Smooth muscle cell (in vitro differentiated cells): ENCODE measurements at regions not wholly inside any gene's neighbourhood (a gene's known extent, or its start where the extent isn't known, plus 50 kb on each side); places are given as distances from the start of the nearest gene placed in this dataset.

Experiments used
- DNase-seq: peaks from one replicate; lab custom pipeline; 2025; ENCODE audit not compliant: unreplicated experiment; lab: John Stamatoyannopoulos, UW
- H2AFZ ChIP-seq: fragments of 200-600 bp; sonication (generic); 2 replicates; pipeline ENCODE4 v1.6.0; 2016; ENCODE audit warnings: antibody characterized with exemption, low read depth, mild to moderate bottlenecking
- H3F3A ChIP-seq: fragments of 200-600 bp; sonication (generic); 2 replicates; pipeline ENCODE4 v1.6.0; 2017; ENCODE audit warnings: antibody characterized with exemption, low read depth
- H3K27ac ChIP-seq: fragments of 200-600 bp; sonication (generic); 2 replicates; pipeline ENCODE4 v1.5.1; 2016; ENCODE audit warnings: low read depth, mild to moderate bottlenecking
- H3K27me3 ChIP-seq: fragments of 200-600 bp; sonication (generic); 2 replicates; pipeline ENCODE4 v1.6.1; 2016; ENCODE audit warnings: low read depth, mild to moderate bottlenecking
- H3K36me3 ChIP-seq: fragments of 200-600 bp; sonication (generic); 2 replicates; pipeline ENCODE4 v1.5.1; 2016; ENCODE audit warnings: low read depth
- H3K4me1 ChIP-seq: fragments of 200-600 bp; sonication (generic); 2 replicates; pipeline ENCODE4 v1.5.1; 2016; ENCODE audit warnings: low read depth
- H3K4me2 ChIP-seq: fragments of 200-600 bp; sonication (generic); 2 replicates; pipeline ENCODE4 v1.6.0; 2016; ENCODE audit warnings: mild to moderate bottlenecking
- H3K4me3 ChIP-seq: fragments of 200-600 bp; sonication (generic); 2 replicates; pipeline ENCODE4 v1.5.1; 2016; ENCODE audit warnings: mild to moderate bottlenecking
- H3K79me2 ChIP-seq: fragments of 200-600 bp; sonication (generic); 2 replicates; pipeline ENCODE4 v1.6.0; 2016; ENCODE audit warnings: low read depth, mild to moderate bottlenecking
- H3K9ac ChIP-seq: fragments of 200-600 bp; sonication (generic); 2 replicates; pipeline ENCODE4 v1.6.0; 2016; ENCODE audit warnings: low read depth
- H3K9me3 ChIP-seq: fragments of 200-600 bp; sonication (generic); replicated peaks from 2 replicates; pipeline ENCODE4 v1.5.1; 2016; ENCODE audit warnings: low read depth
- H4K20me1 ChIP-seq: fragments of 200-600 bp; sonication (generic); 2 replicates; pipeline ENCODE4 v1.6.0; 2016; ENCODE audit warnings: low read depth
- WGBS: methylation state at CpG from one replicate; pipeline ENCODE4 v1.1.7; 2016; ENCODE audit warnings: low lambda C conversion rate; 5-methylcytosine and 5-hydroxymethylcytosine counted together
- TF ChIP-seq, protein P1 (sequence below): fragments of 200-600 bp; sonication (generic); IDR thresholded peaks from 2 replicates; pipeline ENCODE4 v1.5.1; 2017; ENCODE audit warnings: borderline replicate concordance, mild to moderate bottlenecking, antibody characterized with exemption; ENCODE audit not compliant: insufficient read depth, poor library complexity, severe bottlenecking

DNA sequence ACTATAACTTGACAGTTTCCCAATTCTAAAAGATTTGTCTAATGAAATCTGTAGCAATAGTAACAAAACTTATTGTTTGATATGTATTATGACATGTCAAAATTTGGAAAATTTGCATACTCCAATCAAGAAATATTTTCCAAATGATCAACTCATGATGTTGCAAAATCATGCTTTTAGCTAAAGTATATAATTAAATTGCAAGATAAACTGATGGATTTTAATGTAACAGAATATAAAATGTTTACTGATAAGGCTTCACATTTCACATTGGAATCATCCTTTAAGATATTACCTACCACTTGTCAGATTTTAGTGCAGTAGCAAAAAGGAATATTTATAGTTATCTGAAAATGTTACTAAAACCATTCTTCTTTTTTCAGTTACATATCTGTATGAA lies 421.9 kb upstream of the SEMA3D start:
- Histone ChIP-seq H3K27me3 (no peaks in the 10 kb centered on the region), H3K9ac (no peak overlapping the region), H3K79me2 (no peaks in the 10 kb centered on the region), H3K9me3 (peaks cover 2% of the 10 kb centered on the region), H3K4me2 (no peak overlapping the region), H3K4me3 (no peak overlapping the region), H2AFZ (no peak overlapping the region), H4K20me1 (no peaks in the 10 kb centered on the region), H3K27ac (no peak overlapping the region), H3F3A (no peaks in the 10 kb centered on the region), H3K36me3 (no peaks in the 10 kb centered on the region), H3K4me1 (no peaks in the 10 kb centered on the region)
- no peak for DNase-seq
- TF ChIP-seq, protein P1, sequence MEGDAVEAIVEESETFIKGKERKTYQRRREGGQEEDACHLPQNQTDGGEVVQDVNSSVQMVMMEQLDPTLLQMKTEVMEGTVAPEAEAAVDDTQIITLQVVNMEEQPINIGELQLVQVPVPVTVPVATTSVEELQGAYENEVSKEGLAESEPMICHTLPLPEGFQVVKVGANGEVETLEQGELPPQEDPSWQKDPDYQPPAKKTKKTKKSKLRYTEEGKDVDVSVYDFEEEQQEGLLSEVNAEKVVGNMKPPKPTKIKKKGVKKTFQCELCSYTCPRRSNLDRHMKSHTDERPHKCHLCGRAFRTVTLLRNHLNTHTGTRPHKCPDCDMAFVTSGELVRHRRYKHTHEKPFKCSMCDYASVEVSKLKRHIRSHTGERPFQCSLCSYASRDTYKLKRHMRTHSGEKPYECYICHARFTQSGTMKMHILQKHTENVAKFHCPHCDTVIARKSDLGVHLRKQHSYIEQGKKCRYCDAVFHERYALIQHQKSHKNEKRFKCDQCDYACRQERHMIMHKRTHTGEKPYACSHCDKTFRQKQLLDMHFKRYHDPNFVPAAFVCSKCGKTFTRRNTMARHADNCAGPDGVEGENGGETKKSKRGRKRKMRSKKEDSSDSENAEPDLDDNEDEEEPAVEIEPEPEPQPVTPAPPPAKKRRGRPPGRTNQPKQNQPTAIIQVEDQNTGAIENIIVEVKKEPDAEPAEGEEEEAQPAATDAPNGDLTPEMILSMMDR = no peak

DNA sequence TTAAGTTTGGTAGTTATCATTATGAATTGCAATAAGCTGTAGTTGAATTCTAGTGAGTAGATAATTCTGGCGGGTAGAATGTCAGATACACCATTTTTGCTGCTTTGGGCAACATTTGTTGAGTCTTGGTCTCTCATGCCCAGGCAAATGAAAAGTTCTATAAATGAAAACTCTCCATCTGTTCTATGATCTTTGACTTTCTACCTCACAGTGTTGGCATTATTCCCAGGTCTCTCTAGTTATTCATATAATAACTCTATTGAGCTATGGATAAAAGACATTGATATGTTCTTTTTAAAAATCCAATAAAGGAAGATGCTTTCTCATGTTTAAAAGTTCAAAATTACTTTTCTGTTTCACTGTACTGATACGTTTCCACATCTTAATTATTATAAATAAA lies 415.3 kb upstream of the SEMA3D start:
- no peaks in the 10 kb centered on the region for H3K27me3 ChIP-seq
- no peak overlapping the region for H3K9ac ChIP-seq
- peaks cover 3% of the 10 kb centered on the region for H3K9me3 ChIP-seq
- H4K20me1 ChIP-seq = no peaks in the 10 kb centered on the region
- H3F3A ChIP-seq = no peaks in the 10 kb centered on the region
- no peaks in the 10 kb centered on the region for H3K4me1 ChIP-seq
- WGBS = 86% methylated on average over 2 of the region's 2 CpGs
- no peak for DNase-seq
- no peak overlapping the region for H3K4me2 ChIP-seq
- no peaks in the 10 kb centered on the region for H3K79me2 ChIP-seq
- H3K27ac ChIP-seq = no peak overlapping the region
- no peaks in the 10 kb centered on the region for H3K36me3 ChIP-seq
- TF ChIP-seq, protein P1 = no peak
- no peak overlapping the region for H2AFZ ChIP-seq
- no peak overlapping the region for H3K4me3 ChIP-seq

DNA sequence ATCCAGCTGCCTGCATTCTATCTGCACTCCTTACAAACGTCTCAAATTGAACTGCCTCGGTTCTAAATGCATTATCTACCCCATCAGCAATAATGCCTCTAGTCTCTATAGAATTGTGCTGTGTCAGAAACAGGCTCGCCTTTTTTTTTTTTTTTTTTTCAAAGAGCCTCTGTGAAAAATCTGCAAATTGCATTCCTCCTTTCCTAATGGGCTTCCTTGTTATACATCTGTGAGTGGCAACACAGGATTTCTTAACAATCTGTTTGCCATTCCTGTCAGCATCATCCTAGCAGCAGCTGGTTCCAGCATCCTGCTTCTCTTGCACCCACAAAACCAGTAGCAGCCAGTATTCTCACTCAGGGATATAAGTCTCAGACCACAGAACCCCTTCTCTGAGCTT lies 413.5 kb upstream of the SEMA3D start:
- WGBS = 21% methylated on average over 3 of the region's 3 CpGs

DNA sequence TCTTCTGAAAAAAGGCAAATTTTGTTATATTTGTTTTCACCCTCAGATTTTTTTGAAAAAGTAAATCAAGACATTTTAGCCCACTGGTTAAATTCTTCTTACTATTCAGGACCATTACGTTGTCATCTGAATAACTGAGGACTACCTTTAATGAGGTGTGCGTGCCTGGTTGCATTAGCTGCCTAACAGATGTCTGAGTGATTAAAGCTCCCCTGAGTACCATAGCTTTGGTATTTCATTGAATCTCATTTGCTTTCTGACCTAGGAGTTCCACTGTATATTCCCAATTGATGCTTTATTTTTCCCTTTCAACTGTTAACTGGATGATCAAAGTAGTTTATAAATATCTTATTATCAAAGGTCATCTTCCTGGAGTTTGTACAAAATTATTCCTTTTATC lies 410.0 kb upstream of the SEMA3D start:
- H3K9ac ChIP-seq = no peak overlapping the region
- no peaks in the 10 kb centered on the region for H3K9me3 ChIP-seq
- no peaks in the 10 kb centered on the region for H4K20me1 ChIP-seq
- H3K36me3 ChIP-seq = no peaks in the 10 kb centered on the region
- no peaks in the 10 kb centered on the region for H3F3A ChIP-seq
- no peak overlapping the region for H2AFZ ChIP-seq
- TF ChIP-seq, protein P1 = no peak
- no peak for DNase-seq
- H3K27me3 ChIP-seq = no peaks in the 10 kb centered on the region
- H3K4me2 ChIP-seq = no peak overlapping the region
- 45% methylated on average over 2 of the region's 2 CpGs for WGBS
- no peaks in the 10 kb centered on the region for H3K79me2 ChIP-seq
- H3K27ac ChIP-seq = peak overlapping the region; percentile 17
- H3K4me1 ChIP-seq = peaks cover 7% of the 10 kb centered on the region
- H3K4me3 ChIP-seq = no peak overlapping the region

More for the DNA sequence above, 413.5 kb upstream of the SEMA3D start:
- H2AFZ ChIP-seq = no peak overlapping the region
- H3F3A ChIP-seq = no peaks in the 10 kb centered on the region
- TF ChIP-seq, protein P1 = no peak
- no peak overlapping the region for H3K27ac ChIP-seq
- H3K36me3 ChIP-seq = no peaks in the 10 kb centered on the region
- peaks cover 3% of the 10 kb centered on the region for H3K9me3 ChIP-seq
- H3K9ac ChIP-seq = no peak overlapping the region
- H3K4me3 ChIP-seq = no peak overlapping the region
- H3K79me2 ChIP-seq = no peaks in the 10 kb centered on the region
- DNase-seq = no peak
- no peaks in the 10 kb centered on the region for H4K20me1 ChIP-seq
- peaks cover 7% of the 10 kb centered on the region for H3K4me1 ChIP-seq
- no peak overlapping the region for H3K4me2 ChIP-seq
- H3K27me3 ChIP-seq = no peaks in the 10 kb centered on the region
